H9 (cell line): ENCODE measurements at regions not wholly inside any gene's neighbourhood (a gene's known extent, or its start where the extent isn't known, plus 50 kb on each side); places are given as distances from the start of the nearest gene placed in this dataset.

Source experiments
- DNase-seq: peaks from one replicate; pipeline ENCODE4 v3.0.0-alpha.2; 2017
- H2AFZ ChIP-seq: one replicate; pipeline ENCODE4 v1.6.1; 2013; ENCODE audit warnings: mild to moderate bottlenecking, low read length, control low read depth, moderate library complexity
- H2AK5ac ChIP-seq: 2 replicates; pipeline ENCODE4 v1.6.1; 2013; ENCODE audit warnings: low read length, control low read depth, mixed read lengths; ENCODE audit not compliant: insufficient read length
- H2BK120ac ChIP-seq: one replicate; pipeline ENCODE4 v1.6.1; 2013; ENCODE audit warnings: low read depth, mild to moderate bottlenecking, low read length, control low read depth, inconsistent platforms; ENCODE audit not compliant: poor library complexity, severe bottlenecking
- H2BK12ac ChIP-seq: 2 replicates; pipeline ENCODE4 v1.6.1; 2013; ENCODE audit warnings: low read length, control low read depth, mixed read lengths, low read depth; ENCODE audit not compliant: insufficient read length
- H2BK15ac ChIP-seq: 2 replicates; pipeline ENCODE4 v1.6.1; 2013; ENCODE audit warnings: low read depth, low read length, control low read depth
- H2BK20ac ChIP-seq: one replicate; pipeline ENCODE4 v1.6.1; 2013; ENCODE audit warnings: low read depth, mild to moderate bottlenecking, low read length, control low read depth, inconsistent platforms; ENCODE audit not compliant: poor library complexity, severe bottlenecking
- H2BK5ac ChIP-seq: 2 replicates; pipeline ENCODE4 v1.6.1; 2013; ENCODE audit warnings: low read length, control low read depth, mixed read lengths; ENCODE audit not compliant: insufficient read length
- H3K14ac ChIP-seq: 2 replicates; pipeline ENCODE4 v1.6.1; 2013; ENCODE audit warnings: low read length, control low read depth; ENCODE audit not compliant: insufficient read depth
- H3K18ac ChIP-seq: 2 replicates; pipeline ENCODE4 v1.6.1; 2013; ENCODE audit warnings: low read depth, mild to moderate bottlenecking, mixed read lengths, low read length, control low read depth; ENCODE audit not compliant: insufficient read length
- H3K23ac ChIP-seq: 2 replicates; pipeline ENCODE4 v1.6.1; 2013; ENCODE audit warnings: low read length, control low read depth, mixed read lengths, low read depth; ENCODE audit not compliant: insufficient read length
- H3K23me2 ChIP-seq: 2 replicates; pipeline ENCODE4 v1.6.1; 2013; ENCODE audit warnings: low read depth, mild to moderate bottlenecking, mixed read lengths, low read length, control low read depth; ENCODE audit not compliant: insufficient read length, poor library complexity, severe bottlenecking
- H3K27ac ChIP-seq: 2 replicates; pipeline ENCODE4 v1.5.1; 2013; ENCODE audit warnings: low read length, control low read depth, mixed read lengths, low read depth; ENCODE audit not compliant: insufficient read length
- H3K27me3 ChIP-seq: 2 replicates; pipeline ENCODE4 v1.6.1; 2013; ENCODE audit warnings: low read length, control low read depth, inconsistent platforms; ENCODE audit not compliant: insufficient read depth
- H3K4ac ChIP-seq: 2 replicates; pipeline ENCODE4 v1.6.1; 2013; ENCODE audit warnings: low read depth, mild to moderate bottlenecking, control low read depth, inconsistent platforms, low read length, moderate library complexity
- H3K4me1 ChIP-seq: 2 replicates; pipeline ENCODE4 v1.6.1; 2013; ENCODE audit warnings: low read length, control low read depth, inconsistent platforms; ENCODE audit not compliant: insufficient read depth
- H3K4me2 ChIP-seq: 2 replicates; pipeline ENCODE4 v1.6.1; 2013; ENCODE audit warnings: low read length, control low read depth, mixed read lengths; ENCODE audit not compliant: insufficient read length, insufficient read depth
- H3K56ac ChIP-seq: 2 replicates; pipeline ENCODE4 v1.6.1; 2013; ENCODE audit warnings: low read depth, mild to moderate bottlenecking, mixed read lengths, low read length, control low read depth; ENCODE audit not compliant: insufficient read length
- H3K79me1 ChIP-seq: 2 replicates; pipeline ENCODE4 v1.6.1; 2013; ENCODE audit warnings: low read depth, mild to moderate bottlenecking, moderate library complexity, low read length, control low read depth, inconsistent platforms; ENCODE audit not compliant: insufficient read depth, poor library complexity, severe bottlenecking
- H3K79me2 ChIP-seq: 2 replicates; pipeline ENCODE4 v1.6.1; 2013; ENCODE audit warnings: low read length, control low read depth, inconsistent platforms; ENCODE audit not compliant: insufficient read depth
- H3K9ac ChIP-seq: 2 replicates; pipeline ENCODE4 v1.6.1; 2013; ENCODE audit warnings: low read length, control low read depth, mixed read lengths; ENCODE audit not compliant: insufficient read length; ENCODE audit errors: extremely low read depth
- H3K9me3 ChIP-seq: one replicate; pipeline ENCODE4 v1.6.1; 2013; ENCODE audit warnings: low read depth, low read length, inconsistent platforms; ENCODE audit not compliant: control insufficient read depth
- H3T11ph ChIP-seq: one replicate; pipeline ENCODE4 v1.6.1; 2013; ENCODE audit warnings: mild to moderate bottlenecking, low read length, control low read depth, inconsistent platforms
- H4K20me1 ChIP-seq: one replicate; pipeline ENCODE4 v1.6.1; 2013; ENCODE audit not compliant: control insufficient read depth, insufficient read length, insufficient read depth
- H4K5ac ChIP-seq: 2 replicates; pipeline ENCODE4 v1.6.1; 2013; ENCODE audit warnings: low read depth, mild to moderate bottlenecking, mixed read lengths, low read length, control low read depth; ENCODE audit not compliant: insufficient read length
- H4K8ac ChIP-seq: replicated peaks from 2 replicates; pipeline ENCODE4 v1.6.1; 2013; ENCODE audit warnings: low read length, control low read depth, mixed read lengths, low read depth; ENCODE audit not compliant: insufficient read length
- H4K91ac ChIP-seq: 2 replicates; pipeline ENCODE4 v1.6.1; 2013; ENCODE audit warnings: low read depth, mild to moderate bottlenecking, moderate library complexity, mixed read lengths, low read length, control low read depth; ENCODE audit not compliant: insufficient read length
- H3K27ac Mint-ChIP-seq, 3 experiments: 2 replicates in 2 of 3; 3 replicates in 1 of 3; pipeline ENCODE4 v1.8.0; 2020 to 2021; ENCODE audit warnings: mixed read lengths in 3 of 3, mild to moderate bottlenecking in 1 of 3, moderate library complexity in 1 of 3
- H3K27me3 Mint-ChIP-seq: 2 replicates; pipeline ENCODE4 v1.8.0; 2021; ENCODE audit warnings: low read depth, mild to moderate bottlenecking, moderate library complexity, mixed read lengths
- H3K36me3 Mint-ChIP-seq, 3 experiments: 2 replicates in 2 of 3; 3 replicates in 1 of 3; pipeline ENCODE4 v1.8.0; 2020 to 2021; ENCODE audit warnings: low read depth in 3 of 3, mixed read lengths in 3 of 3; ENCODE audit not compliant: insufficient read depth in 1 of 3
- H3K4me1 Mint-ChIP-seq, 2 experiments: 2 replicates each; pipeline ENCODE4 v1.8.0; 2020; ENCODE audit warnings: mixed read lengths in 2 of 2
- H3K4me3 Mint-ChIP-seq, 2 experiments: 2 replicates in 1 of 2; 3 replicates in 1 of 2; pipeline ENCODE4 v1.8.0; 2020 to 2021; ENCODE audit warnings: mild to moderate bottlenecking in 2 of 2, mixed read lengths in 2 of 2, moderate library complexity in 1 of 2
- H3K9me3 Mint-ChIP-seq, 2 experiments: 2 replicates in 1 of 2; 3 replicates in 1 of 2; pipeline ENCODE4 v1.8.0; 2020; ENCODE audit warnings: mild to moderate bottlenecking in 2 of 2, mixed read lengths in 2 of 2, moderate library complexity in 1 of 2
- CTCF ChIP-seq: fragments of 200-600 bp; sonication (generic); conservative IDR thresholded peaks from 3 replicates; pipeline ENCODE4 v1.8.0; 2021; ENCODE audit warnings: antibody characterized with exemption, mild to moderate bottlenecking
- WGBS: extraction: QIAGEN DNeasy Blood & Tissue Kit; methylation state at CpG from one replicate; pipeline ENCODE4 v1.1.7; 2013; ENCODE audit warnings: missing lambda C conversion rate, low lambda C conversion rate, mixed read lengths; ENCODE audit not compliant: insufficient read length; ENCODE audit errors: extremely low coverage; 5-methylcytosine and 5-hydroxymethylcytosine counted together

DNA sequence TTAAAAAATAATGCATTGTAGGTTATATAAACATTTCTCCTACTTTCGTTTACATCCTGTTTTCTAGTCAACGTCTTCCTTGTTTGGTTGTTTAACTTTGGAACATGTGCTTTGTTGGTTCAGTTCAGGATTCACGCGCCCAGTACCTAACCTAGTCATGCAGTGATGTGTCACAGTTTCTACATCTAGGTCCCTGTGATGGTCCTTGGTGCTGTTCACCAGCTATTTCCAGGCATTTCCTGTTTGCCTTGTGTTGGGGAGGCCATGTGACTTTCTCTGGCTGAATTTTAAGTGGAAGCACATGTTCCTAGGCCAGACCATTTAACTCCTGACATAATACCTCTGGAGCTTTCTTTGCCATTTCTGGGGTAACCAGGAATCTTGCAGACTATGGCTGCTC lies 292.3 kb downstream of the SMARCA2 start:
- DNase-seq, result no peak
- Histone ChIP-seq H3K4me2 (no peak overlapping the region), H3K18ac (no peak overlapping the region), H3K4me1 (no peaks in the 10 kb centered on the region; the same call in 1 of the 2 replicates), H2AK5ac (no peak overlapping the region), H2BK20ac (no peak overlapping the region), H2BK5ac (no peak overlapping the region), H3K27me3 (no peaks in the 10 kb centered on the region), H3K9me3 (no peaks in the 10 kb centered on the region), H3K56ac (no peak overlapping the region), H3K4ac (no peak overlapping the region), H3K9ac (no peak overlapping the region), H2BK15ac (no peak overlapping the region), H4K8ac (no peak overlapping the region), H3K14ac (no peak overlapping the region), H3K79me1 (no peaks in the 10 kb centered on the region), H2BK120ac (no peak overlapping the region), H4K20me1 (no peaks in the 10 kb centered on the region), H3K23ac (no peak overlapping the region), H3K79me2 (no peaks in the 10 kb centered on the region), H3T11ph (no peak overlapping the region), H4K91ac (no peak overlapping the region), H2AFZ (no peak overlapping the region), H3K23me2 (no peaks in the 10 kb centered on the region), H4K5ac (no peak overlapping the region), H2BK12ac (no peak overlapping the region), H3K27ac (no peak overlapping the region)
- H3K9me3 Mint-ChIP-seq, result peaks cover 36 to 40% of the 10 kb centered on the region in 2 experiments
- TF ChIP-seq CTCF, result no peak
- no peak overlapping the region for H3K27ac Mint-ChIP-seq
- H3K36me3 Mint-ChIP-seq, result peaks cover 25 to 50% (median 27%) of the 10 kb centered on the region in 3 experiments
- no peak overlapping the region for H3K4me3 Mint-ChIP-seq
- H3K27me3 Mint-ChIP-seq, result no peaks in the 10 kb centered on the region
- H3K4me1 Mint-ChIP-seq, result no peaks in the 10 kb centered on the region
- no CpG with 5 or more reads among the region's 4 CpGs for WGBS
